Neuronal stem cell (in vitro differentiated cells): ENCODE measurements at regions not wholly inside any gene's neighbourhood (a gene's known extent, or its start where the extent isn't known, plus 50 kb on each side); places are given as distances from the start of the nearest gene placed in this dataset.

Experiments
- DNase-seq: peaks from one replicate; pipeline ENCODE4 v3.0.0-alpha.2; 2013; ENCODE audit warnings: low spot score
- H2AFZ ChIP-seq: one replicate; pipeline ENCODE4 v1.6.1; 2013; ENCODE audit warnings: mild to moderate bottlenecking, low read length, inconsistent platforms
- H2AK5ac ChIP-seq: 2 replicates; pipeline ENCODE4 v1.6.1; 2013; ENCODE audit warnings: low read depth, mild to moderate bottlenecking, inconsistent platforms, low read length, moderate library complexity, mixed read lengths
- H2BK120ac ChIP-seq: 2 replicates; pipeline ENCODE4 v1.6.1; 2013; ENCODE audit warnings: low read depth, mild to moderate bottlenecking, inconsistent platforms, low read length, moderate library complexity, mixed read lengths
- H2BK12ac ChIP-seq: one replicate; pipeline ENCODE4 v1.6.1; 2013; ENCODE audit warnings: low read length, inconsistent platforms
- H2BK15ac ChIP-seq: 2 replicates; pipeline ENCODE4 v1.6.1; 2013; ENCODE audit warnings: mild to moderate bottlenecking, low read length, inconsistent platforms, mixed read lengths
- H2BK5ac ChIP-seq: one replicate; pipeline ENCODE4 v1.6.1; 2013; ENCODE audit warnings: inconsistent platforms, mild to moderate bottlenecking, low read length, moderate library complexity
- H3K14ac ChIP-seq: one replicate; pipeline ENCODE4 v1.6.1; 2013; ENCODE audit warnings: low read length, inconsistent platforms
- H3K18ac ChIP-seq: 2 replicates; pipeline ENCODE4 v1.6.1; 2013; ENCODE audit warnings: low read length, inconsistent platforms
- H3K23ac ChIP-seq: 2 replicates; pipeline ENCODE4 v1.6.1; 2013; ENCODE audit warnings: low read depth, mild to moderate bottlenecking, mixed read lengths, low read length, inconsistent platforms; ENCODE audit not compliant: poor library complexity
- H3K27ac ChIP-seq: replicated peaks from 3 replicates; pipeline ENCODE4 v1.5.1; 2013; ENCODE audit warnings: low read length, inconsistent platforms
- H3K27me3 ChIP-seq, 3 experiments: 2 replicates each; pipeline ENCODE4 v1.6.1; 2013; ENCODE audit warnings: low read length in 3 of 3, mild to moderate bottlenecking in 2 of 3, inconsistent platforms in 1 of 3, low read depth in 1 of 3, mixed read lengths in 1 of 3, moderate library complexity in 1 of 3; ENCODE audit not compliant: control insufficient read depth in 3 of 3, insufficient read depth in 3 of 3
- H3K36me3 ChIP-seq, 2 donors: replicated peaks in 1 of 2; 2 replicates each; pipeline ENCODE4 v1.6.1; 2013; ENCODE audit warnings: low read length in 2 of 2; ENCODE audit not compliant: control insufficient read depth in 2 of 2, insufficient read depth in 2 of 2
- H3K4ac ChIP-seq: 2 replicates; pipeline ENCODE4 v1.6.1; 2013; ENCODE audit warnings: inconsistent platforms, mild to moderate bottlenecking, low read length, moderate library complexity
- H3K4me1 ChIP-seq, 2 donors: 1 replicate in 1 of 2; 2 replicates in 1 of 2; pipeline ENCODE4 v1.6.1; 2013; ENCODE audit warnings: low read length in 2 of 2, low read depth in 1 of 2; ENCODE audit not compliant: control insufficient read depth in 2 of 2, insufficient read depth in 1 of 2
- H3K4me2 ChIP-seq: one replicate; pipeline ENCODE4 v1.6.1; 2013; ENCODE audit warnings: mild to moderate bottlenecking, low read length, inconsistent platforms; ENCODE audit not compliant: insufficient read depth, poor library complexity, severe bottlenecking
- H3K4me3 ChIP-seq, 2 donors: 2 replicates each; pipeline ENCODE4 v1.5.1; 2013; ENCODE audit warnings: low read length in 2 of 2, mild to moderate bottlenecking in 2 of 2, inconsistent platforms in 1 of 2, moderate library complexity in 1 of 2
- H3K79me1 ChIP-seq: one replicate; pipeline ENCODE4 v1.6.1; 2013; ENCODE audit warnings: low read depth, mild to moderate bottlenecking, inconsistent platforms, low read length, moderate library complexity
- H3K9ac ChIP-seq: one replicate; pipeline ENCODE4 v1.6.1; 2013; ENCODE audit warnings: mild to moderate bottlenecking, low read depth, low read length, inconsistent platforms; ENCODE audit not compliant: poor library complexity
- H3K9me3 ChIP-seq, 2 donors: replicated peaks in 1 of 2; 2 replicates each; pipeline versions ENCODE3 to v1.6.1; 2013; ENCODE audit warnings: low read length in 2 of 2, mild to moderate bottlenecking in 2 of 2, inconsistent platforms in 1 of 2, low read depth in 1 of 2, mixed read lengths in 1 of 2, moderate library complexity in 1 of 2; ENCODE audit not compliant: control insufficient read depth in 2 of 2, insufficient read depth in 1 of 2
- H4K8ac ChIP-seq: one replicate; pipeline ENCODE4 v1.6.1; 2013; ENCODE audit warnings: low read depth, mild to moderate bottlenecking, inconsistent platforms, low read length, moderate library complexity
- H4K91ac ChIP-seq: one replicate; pipeline ENCODE4 v1.6.1; 2013; ENCODE audit warnings: low read length, low read depth, mild to moderate bottlenecking, inconsistent platforms; ENCODE audit not compliant: poor library complexity
- WGBS, 2 donors: extraction: QIAGEN DNeasy Blood & Tissue Kit; methylation state at CpG; one replicate each; pipeline ENCODE4 v1.1.7; 2013; ENCODE audit warnings: missing lambda C conversion rate in 2 of 2, mixed read lengths in 1 of 2; ENCODE audit not compliant: insufficient read length in 2 of 2, insufficient replicate concordance in 1 of 2; ENCODE audit errors: extremely low coverage in 2 of 2; 5-methylcytosine and 5-hydroxymethylcytosine counted together

DNA sequence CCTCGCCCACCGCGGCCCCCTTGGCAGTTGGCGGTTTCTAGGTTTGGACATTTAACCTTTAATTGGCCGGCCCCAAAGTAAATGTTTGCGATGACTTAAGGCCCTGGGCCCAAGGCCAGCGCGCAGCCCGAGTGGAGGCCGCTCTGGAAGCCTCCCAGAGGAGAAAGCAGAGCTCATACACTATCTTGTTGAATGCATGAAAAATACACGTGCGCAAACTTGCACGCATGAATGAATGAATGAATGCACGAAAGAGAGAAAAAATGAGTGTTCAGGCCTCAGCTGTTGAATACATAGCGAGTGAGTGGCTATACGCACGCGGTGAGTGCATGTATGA lies 279.3 kb upstream of the USP9Y start:
- Histone ChIP-seq H3K4ac (no peak overlapping the region), H3K9ac (no peak overlapping the region), H3K27ac (no peak overlapping the region), H3K18ac (no peak overlapping the region), H3K23ac (no peak overlapping the region), H3K4me1 (no peaks in the 10 kb centered on the region), H3K9me3 (no peaks in the 10 kb centered on the region), H2BK120ac (no peak overlapping the region), H3K27me3 (no peaks in the 10 kb centered on the region), H2AK5ac (no peak overlapping the region), H4K91ac (no peak overlapping the region), H3K36me3 (no peaks in the 10 kb centered on the region), H3K4me2 (peak overlapping the region; percentile 14), H3K79me1 (no peaks in the 10 kb centered on the region), H3K14ac (no peak overlapping the region), H2BK12ac (no peak overlapping the region), H2BK15ac (no peak overlapping the region), H2BK5ac (no peak overlapping the region), H2AFZ (no peak overlapping the region), H3K4me3 (no peak overlapping the region), H4K8ac (no peak overlapping the region)
- WGBS, 2 donors, result no CpG with 5 or more reads among the region's 18 CpGs
- no peak for DNase-seq

- Histone ChIP-seq H2BK12ac (no peak overlapping the region), H3K79me1 (no peaks in the 10 kb centered on the region), H3K9me3 (no peaks in the 10 kb centered on the region), H3K27ac (no peak overlapping the region), H2BK5ac (no peak overlapping the region), H2BK120ac (no peak overlapping the region), H3K9ac (no peak overlapping the region), H2AK5ac (no peak overlapping the region), H3K36me3 (no peaks in the 10 kb centered on the region), H3K4me3 (no peak overlapping the region), H4K91ac (no peak overlapping the region), H2BK15ac (no peak overlapping the region), H3K4ac (no peak overlapping the region), H3K23ac (no peak overlapping the region), H2AFZ (no peak overlapping the region), H3K18ac (no peak overlapping the region), H3K27me3 (no peaks in the 10 kb centered on the region), H3K4me1 (no peaks in the 10 kb centered on the region), H4K8ac (no peak overlapping the region), H3K14ac (no peak overlapping the region), H3K4me2 (no peak overlapping the region)
- no peak for DNase-seq
- WGBS, 2 donors, result no CpG with 5 or more reads among the region's 5 CpGs
Measured at GRCh38 chrY:12422536-12422935, 278.5 kb upstream of the USP9Y start.

DNA sequence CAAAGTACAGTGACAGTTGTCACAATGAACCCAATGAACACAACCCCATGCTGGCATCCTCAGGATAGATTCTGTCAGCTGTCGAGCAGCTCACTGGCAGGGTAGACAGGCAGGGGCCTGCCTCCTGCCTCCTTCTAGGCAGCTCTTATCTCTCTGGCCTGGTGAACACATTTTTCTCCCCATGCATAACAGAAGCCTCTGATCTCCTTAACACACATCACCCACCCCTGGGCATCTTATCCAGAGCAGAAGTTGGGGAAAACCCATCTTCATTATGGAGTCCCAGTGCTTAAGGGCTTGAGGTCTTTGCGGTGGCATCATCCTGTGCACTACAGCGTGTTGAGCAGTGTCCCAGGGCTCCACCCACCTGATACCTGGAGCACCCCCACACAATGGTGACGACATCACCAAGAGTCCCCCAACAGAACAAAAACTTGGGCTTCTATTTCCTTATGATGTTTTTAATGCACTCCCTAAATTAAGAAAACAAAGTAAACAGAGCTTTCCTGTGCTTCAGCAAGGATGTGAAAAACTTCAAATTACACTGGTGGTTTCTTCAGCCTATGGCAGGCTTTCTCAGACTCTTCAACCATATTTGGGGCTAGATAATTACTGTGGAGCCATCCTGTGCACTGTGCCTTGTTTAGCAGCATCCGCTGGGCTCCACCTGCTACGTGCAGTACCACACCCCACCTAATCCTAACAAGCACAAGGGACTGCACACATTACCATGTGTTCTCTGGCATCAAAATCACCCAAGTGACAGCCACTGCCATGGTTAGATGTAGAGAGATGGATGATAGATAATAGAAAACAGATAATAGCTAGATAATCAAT lies 277.4 kb upstream of the USP9Y start:
- Histone ChIP-seq H3K79me1 (no peaks in the 10 kb centered on the region), H3K4me1 (no peaks in the 10 kb centered on the region), H3K4me3 (no peak overlapping the region), H2AK5ac (no peak overlapping the region), H3K36me3 (no peaks in the 10 kb centered on the region), H3K4ac (no peak overlapping the region), H3K9me3 (no peaks in the 10 kb centered on the region), H3K4me2 (no peak overlapping the region), H2BK120ac (no peak overlapping the region), H2BK12ac (no peak overlapping the region), H3K27ac (no peak overlapping the region), H3K23ac (no peak overlapping the region), H2BK5ac (no peak overlapping the region), H3K18ac (no peak overlapping the region), H2BK15ac (no peak overlapping the region), H3K9ac (no peak overlapping the region), H3K14ac (no peak overlapping the region), H4K91ac (no peak overlapping the region), H3K27me3 (no peaks in the 10 kb centered on the region), H2AFZ (no peak overlapping the region), H4K8ac (no peak overlapping the region)
- WGBS, 2 donors, result no CpG with 5 or more reads among the region's 6 CpGs
- DNase-seq, result no peak

DNA sequence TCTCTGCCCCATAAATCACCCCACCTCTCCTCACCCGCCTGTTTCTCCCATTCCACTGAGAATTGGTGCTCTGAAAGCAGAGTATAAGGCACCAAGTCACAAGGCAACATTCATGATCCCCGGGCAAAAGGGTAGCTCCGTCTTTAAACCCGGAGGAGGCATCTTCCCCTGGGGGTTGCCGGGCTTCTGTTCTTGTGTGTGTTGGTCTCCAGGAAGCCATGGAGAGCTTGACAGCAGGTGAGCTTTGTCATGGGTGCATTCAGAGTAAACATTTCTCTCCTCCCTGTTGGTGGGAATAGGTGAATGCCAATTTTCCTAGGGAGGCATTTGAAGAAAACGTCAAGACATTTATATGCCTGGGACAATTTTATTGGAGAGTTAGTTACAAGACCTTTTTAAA lies 275.5 kb upstream of the USP9Y start:
- Histone ChIP-seq H2BK120ac (no peak overlapping the region), H2AK5ac (no peak overlapping the region), H3K4me2 (no peak overlapping the region), H3K4ac (no peak overlapping the region), H3K4me1 (no peaks in the 10 kb centered on the region), H3K79me1 (no peaks in the 10 kb centered on the region), H3K27me3 (no peaks in the 10 kb centered on the region), H2BK5ac (no peak overlapping the region), H4K8ac (no peak overlapping the region), H3K27ac (no peak overlapping the region), H2AFZ (no peak overlapping the region), H3K9me3 (no peaks in the 10 kb centered on the region), H3K36me3 (no peaks in the 10 kb centered on the region), H2BK12ac (no peak overlapping the region), H2BK15ac (no peak overlapping the region), H4K91ac (no peak overlapping the region), H3K18ac (no peak overlapping the region), H3K14ac (no peak overlapping the region), H3K9ac (no peak overlapping the region), H3K23ac (no peak overlapping the region), H3K4me3 (no peak overlapping the region)
- no peak for DNase-seq
- WGBS, 2 donors, result no CpG with 5 or more reads among the region's 6 CpGs
